ENCODE measurements at regions not wholly inside any gene's neighbourhood (a gene's known extent, or its start where the extent isn't known, plus 50 kb on each side); places are given as distances from the start of the nearest gene placed in this dataset.

GRCh38 chr1:60716472-60716871, 365.9 kb upstream of the NFIA start:
- H3K4me3 ChIP-seq (ENCODE audit: low read depth, low read length): no peak overlapping the region
- DNase-seq (ENCODE audit: low read depth): no peak
- no peak for TF ChIP-seq CTCF (IDR thresholded peaks at IDR 0.05; ENCODE audit: control insufficient read depth, extremely low read depth, insufficient read depth)

GRCh38 chr1:60715970-60716369, 366.4 kb upstream of the NFIA start:
- H3K4me3 ChIP-seq (ENCODE audit: low read depth, low read length): no peak overlapping the region
- no peak for TF ChIP-seq CTCF (IDR thresholded peaks at IDR 0.05; ENCODE audit: control insufficient read depth, extremely low read depth, insufficient read depth)
- peak; percentile 21 for DNase-seq (ENCODE audit: low read depth)

GRCh38 chr1:60709426-60709825, 372.9 kb upstream of the NFIA start:
- DNase-seq (ENCODE audit: low read depth): no peak
- no peak for TF ChIP-seq CTCF (IDR thresholded peaks at IDR 0.05; ENCODE audit: control insufficient read depth, extremely low read depth, insufficient read depth)
- no peak overlapping the region for H3K4me3 ChIP-seq (ENCODE audit: low read depth, low read length)

- DNase-seq (ENCODE audit: low read depth): no peak
- no peak overlapping the region for H3K4me3 ChIP-seq (ENCODE audit: low read depth, low read length)
- no peak for TF ChIP-seq CTCF (IDR thresholded peaks at IDR 0.05; ENCODE audit: control insufficient read depth, extremely low read depth, insufficient read depth)
Measured at GRCh38 chr1:60705026-60705425, 377.3 kb upstream of the NFIA start.

GRCh38 chr1:60703155-60703554, 379.2 kb upstream of the NFIA start:
- H3K4me3 ChIP-seq (ENCODE audit: low read depth, low read length): no peak overlapping the region
- DNase-seq (ENCODE audit: low read depth): no peak
- TF ChIP-seq CTCF (IDR thresholded peaks at IDR 0.05; ENCODE audit: control insufficient read depth, extremely low read depth, insufficient read depth): no peak

- no peak overlapping the region for H3K4me3 ChIP-seq (ENCODE audit: low read depth, low read length)
- TF ChIP-seq CTCF (IDR thresholded peaks at IDR 0.05; ENCODE audit: control insufficient read depth, extremely low read depth, insufficient read depth): no peak
- DNase-seq (ENCODE audit: low read depth): no peak
Measured at GRCh38 chr1:60699325-60699724, 383.0 kb upstream of the NFIA start.

GRCh38 chr1:60697204-60697994, 385.0 kb upstream of the NFIA start:
- no peak overlapping the region for H3K4me3 ChIP-seq (ENCODE audit: low read depth, low read length)
- peak; percentile 2 for DNase-seq (ENCODE audit: low read depth)
- no peak for TF ChIP-seq CTCF (IDR thresholded peaks at IDR 0.05; ENCODE audit: control insufficient read depth, extremely low read depth, insufficient read depth)
